ENCODE measurements at regions not wholly inside any gene's neighbourhood (a gene's known extent, or its start where the extent isn't known, plus 50 kb on each side); places are given as distances from the start of the nearest gene placed in this dataset.

DNA sequence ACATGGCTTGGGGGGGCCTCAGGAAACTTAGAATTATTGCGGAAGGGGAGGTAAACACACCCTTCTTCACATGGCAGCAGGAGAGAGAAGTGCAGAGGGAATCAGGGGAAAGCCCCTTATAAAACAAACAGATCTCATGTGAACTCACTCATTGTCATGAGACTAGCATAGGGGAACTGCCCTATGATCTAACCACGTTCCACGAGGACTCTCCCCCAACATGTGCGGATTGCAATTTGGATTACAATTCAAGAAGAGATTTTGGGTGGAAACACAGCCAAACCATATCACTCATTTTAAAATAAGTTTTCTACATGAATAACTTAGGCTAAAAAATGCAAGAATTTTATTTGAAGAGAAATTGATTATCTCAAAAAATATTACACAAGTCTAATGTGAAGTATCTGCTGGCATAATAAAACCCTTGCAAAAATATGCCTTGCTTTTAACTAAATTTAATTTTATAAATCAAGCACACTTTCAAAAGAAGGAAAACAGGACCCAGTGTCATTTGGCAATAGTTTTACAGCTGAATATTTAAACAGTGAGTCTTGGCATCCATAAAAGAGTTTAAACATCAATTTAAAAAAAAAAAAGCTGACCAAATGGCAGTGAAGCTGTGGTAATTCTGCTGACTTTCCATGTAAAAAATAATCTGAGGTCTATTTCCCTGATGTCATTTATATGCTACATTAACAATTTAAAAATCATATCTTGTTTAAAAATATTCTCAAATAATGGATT, 1057.2 kb downstream of the NAALADL2 start:
- no peak for DNase-seq

DNA sequence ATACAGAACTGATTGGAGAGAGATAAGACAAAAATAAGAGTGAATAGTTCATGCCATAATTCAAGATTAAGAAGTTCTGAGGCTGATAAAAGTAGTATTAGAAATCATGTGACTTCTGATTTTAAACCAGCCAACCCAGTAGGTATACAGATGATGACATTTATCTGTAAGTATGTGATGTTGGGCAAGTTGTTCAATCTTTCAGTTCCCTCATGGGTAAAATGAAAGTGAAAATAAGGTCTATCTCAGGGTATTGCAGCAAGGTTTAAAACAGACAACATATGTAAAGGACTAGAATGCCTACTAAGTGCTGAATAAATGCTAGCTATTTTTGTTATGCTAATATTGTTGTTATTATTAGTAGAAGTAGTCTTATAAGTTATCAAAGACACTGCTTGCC, 1055.7 kb downstream of the NAALADL2 start:
- no peak for DNase-seq

DNA sequence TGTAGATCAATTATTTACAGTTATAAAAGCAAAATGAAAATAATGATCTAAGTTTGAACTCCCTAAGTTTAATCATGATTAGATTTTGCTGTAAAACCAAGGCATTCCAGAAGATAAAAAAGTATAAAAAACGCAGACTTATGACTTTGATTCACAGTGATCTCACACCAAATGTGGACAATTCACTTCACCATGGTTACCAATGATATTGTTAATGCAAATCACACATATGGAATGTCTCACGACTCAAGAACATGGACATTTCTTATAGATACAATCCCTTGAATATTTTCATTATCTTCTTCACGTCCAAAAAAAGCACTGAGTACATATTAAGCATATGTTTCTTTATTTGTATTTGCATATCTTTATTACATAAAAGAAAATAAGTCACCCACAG, 1054.2 kb downstream of the NAALADL2 start:
- no peak for DNase-seq

DNA sequence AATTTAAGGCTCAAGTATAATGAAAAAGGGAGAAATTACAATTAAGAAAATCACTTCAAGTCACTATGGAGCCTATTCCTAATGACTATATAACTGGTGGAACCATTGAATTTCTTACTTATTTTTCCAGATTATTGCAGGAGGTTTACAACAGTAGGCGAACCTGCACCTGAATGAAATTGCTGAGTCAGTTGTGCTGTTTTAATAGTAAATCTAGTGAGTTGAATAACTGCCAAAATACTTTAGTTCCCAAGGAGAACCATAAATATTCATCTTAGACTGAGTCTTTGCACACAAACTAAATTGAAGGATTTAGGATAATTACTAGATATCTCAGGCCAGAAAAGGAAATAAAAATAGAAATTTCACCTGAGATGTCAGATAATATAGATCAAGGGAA, 1052.8 kb downstream of the NAALADL2 start:
- no peak for DNase-seq

DNA sequence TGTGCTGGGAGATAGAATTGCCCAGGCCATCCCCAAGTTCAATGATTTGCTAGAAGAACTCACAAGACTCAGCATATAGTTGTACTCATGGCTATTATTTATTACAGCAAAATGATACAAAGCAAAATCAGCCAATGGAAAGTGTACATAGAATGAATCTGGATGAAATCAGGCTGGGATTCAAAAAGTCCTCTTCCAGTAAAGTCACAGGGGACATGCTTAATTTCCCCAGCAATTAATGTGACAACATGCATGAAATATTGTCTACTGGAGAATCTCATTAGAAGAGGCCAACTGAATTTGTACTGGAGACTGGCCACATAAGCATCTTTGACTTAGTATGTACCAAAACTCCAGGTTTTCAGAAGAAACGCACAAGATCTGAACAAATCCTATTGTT, 1043.1 kb downstream of the NAALADL2 start:
- no peak for DNase-seq

DNA sequence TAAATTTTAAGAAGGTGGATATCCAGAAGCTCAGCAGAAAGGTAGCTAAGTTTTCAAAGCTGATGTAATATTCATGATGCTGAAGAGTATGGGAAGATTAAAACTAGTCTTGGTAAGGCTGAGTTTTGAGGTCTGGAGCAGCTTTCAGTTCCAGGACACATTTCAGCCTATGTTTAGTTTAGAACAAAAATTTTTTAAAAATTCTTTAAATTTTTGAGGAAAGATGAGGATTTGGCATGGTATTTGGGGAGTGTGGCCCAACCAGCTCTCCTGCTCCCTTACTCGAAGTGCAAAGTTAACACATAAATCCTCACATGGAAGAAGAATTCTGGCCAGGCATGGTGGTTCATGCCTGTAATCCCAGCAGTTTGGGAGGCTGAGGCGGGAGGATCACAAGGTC, 1039.1 kb downstream of the NAALADL2 start:
- no peak for DNase-seq

- no peak for DNase-seq
Measured at GRCh38 chr3:175896655-175897054, 1037.5 kb downstream of the NAALADL2 start.

GRCh38 chr3:175895731-175896130, 1036.6 kb downstream of the NAALADL2 start:
- no peak for DNase-seq

DNA sequence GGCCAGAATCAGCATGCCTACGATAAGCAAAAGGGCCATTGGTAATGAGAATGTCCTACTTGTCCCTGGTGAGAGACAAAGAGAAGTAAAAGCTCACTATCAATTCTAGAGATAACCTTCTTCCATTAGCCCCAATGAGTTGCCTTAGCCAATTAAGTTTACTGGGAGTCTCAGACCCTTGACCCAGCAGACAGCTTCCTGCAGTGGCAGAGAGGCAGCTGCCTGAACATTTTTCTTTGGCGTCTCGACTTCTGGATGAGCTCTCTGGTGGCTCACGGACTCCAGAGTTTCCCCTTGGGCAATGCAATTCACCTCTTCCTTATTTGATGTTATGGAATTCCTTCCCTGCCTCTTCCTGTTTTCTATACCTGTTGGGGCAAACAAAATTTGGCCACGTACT, 1034.4 kb downstream of the NAALADL2 start:
- DNase-seq: no peak

DNA sequence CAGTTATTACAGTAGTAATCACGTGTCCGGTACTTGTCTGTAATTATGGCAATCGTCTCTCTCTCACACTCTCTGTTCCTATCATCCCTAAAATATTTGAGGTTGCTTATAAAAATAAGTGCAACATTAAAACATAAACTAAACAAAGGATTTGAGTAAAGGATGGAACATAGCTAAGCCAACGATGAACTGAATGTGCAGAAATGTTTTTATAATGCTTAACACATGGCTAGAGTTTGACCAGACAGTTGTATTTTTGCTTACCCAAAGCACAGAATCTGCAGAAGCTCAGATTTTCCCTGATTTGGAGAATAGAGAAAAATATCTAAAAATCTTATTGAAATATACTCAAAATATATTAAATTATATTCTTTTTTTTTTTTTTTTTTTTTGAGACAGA, 1030.9 kb downstream of the NAALADL2 start:
- no peak for DNase-seq

DNA sequence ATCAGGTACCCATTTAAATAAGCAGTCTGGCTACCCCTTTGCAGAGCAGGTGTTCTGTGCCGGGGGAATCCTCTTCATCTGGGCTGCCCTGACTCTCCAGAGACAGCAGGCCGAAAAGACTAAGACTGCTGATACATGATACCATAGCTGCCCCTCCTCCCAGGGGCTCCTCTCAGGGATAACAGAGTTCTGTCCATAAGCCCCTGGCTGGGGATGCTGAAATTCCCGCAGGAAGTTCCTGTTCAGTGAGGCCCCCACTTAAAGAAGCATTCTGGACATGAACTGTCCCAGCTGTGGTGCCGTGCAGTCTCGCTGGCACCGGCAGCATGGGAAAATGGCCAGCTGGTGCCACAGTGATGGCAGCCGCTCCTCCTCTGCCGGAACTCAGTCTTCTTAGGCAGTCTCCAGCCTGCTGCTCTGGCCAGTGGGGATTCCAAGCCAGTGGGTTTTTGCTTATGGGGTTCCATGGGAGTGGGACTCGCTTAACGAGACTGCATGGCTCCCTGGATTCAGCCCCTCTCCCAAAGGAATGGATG, 1026.2 kb downstream of the NAALADL2 start:
- DNase-seq: no peak

GRCh38 chr3:175879417-175879816, 1020.3 kb downstream of the NAALADL2 start:
- DNase-seq: no peak

GRCh38 chr3:175869404-175869803, 1010.3 kb downstream of the NAALADL2 start:
- DNase-seq: no peak

DNA sequence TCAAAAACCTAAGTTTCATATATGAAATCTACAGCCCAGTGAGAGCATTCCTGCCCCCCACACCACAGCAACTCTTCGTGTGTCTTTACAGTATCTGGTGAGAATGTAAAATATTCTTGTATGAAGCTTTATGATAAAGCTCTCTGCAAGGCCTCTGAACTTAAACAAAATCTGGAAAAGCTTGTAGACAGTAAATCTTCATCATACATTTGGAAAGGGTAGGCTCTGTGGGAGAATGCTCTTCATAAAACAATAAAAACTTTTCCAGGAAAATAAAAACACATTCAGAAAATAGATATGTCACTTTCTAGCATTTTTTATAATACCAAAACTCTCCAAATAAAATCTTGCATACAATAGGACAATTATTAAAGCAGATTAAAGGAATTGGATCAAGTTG, 1009.5 kb downstream of the NAALADL2 start:
- no peak for DNase-seq

GRCh38 chr3:175865724-175866123, 1006.6 kb downstream of the NAALADL2 start:
- no peak for DNase-seq

DNA sequence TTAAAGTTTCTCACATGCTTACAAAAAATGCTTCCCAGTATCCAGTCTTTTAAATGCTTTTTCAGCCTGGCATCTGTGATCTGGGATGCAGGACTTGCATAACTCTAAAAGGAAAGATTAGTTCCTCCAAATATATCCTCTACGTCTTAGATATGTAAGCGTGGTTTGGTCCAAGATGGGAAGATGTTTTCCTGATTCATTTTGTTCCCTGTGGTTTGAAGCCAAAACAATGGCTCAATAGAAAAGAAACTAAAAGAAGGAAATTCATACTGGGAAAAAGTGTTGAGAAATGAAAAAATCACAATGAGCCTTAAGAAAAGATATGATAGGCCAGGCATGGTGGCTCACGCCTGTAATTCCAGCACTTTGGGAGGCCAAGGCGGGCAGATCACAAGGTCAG, 1002.8 kb downstream of the NAALADL2 start:
- DNase-seq: no peak

Measured in activated effector memory CD4-positive, alpha-beta T cell treated with Interleukin-2 at 50 U/mL for 16 hours (primary cell).